PC-9 (cell line): ENCODE measurements at regions not wholly inside any gene's neighbourhood (a gene's known extent, or its start where the extent isn't known, plus 50 kb on each side); places are given as distances from the start of the nearest gene placed in this dataset.

Experiments
- EZH2 ChIP-seq: fragments of 200-600 bp; sonication (generic); IDR thresholded peaks from 2 replicates; pipeline ENCODE4 v1.8.0; 2017; ENCODE audit warnings: antibody characterized with exemption, low read depth
- TF ChIP-seq, protein P1 (sequence below): fragments of 200-600 bp; sonication (generic); conservative IDR thresholded peaks from 2 replicates; pipeline ENCODE4 v1.6.1; 2017; ENCODE audit warnings: mixed run types, antibody characterized with exemption, mild to moderate bottlenecking, moderate library complexity

GRCh38 chr3:81363816-81364215, 397.6 kb downstream of the GBE1 start:
- TF ChIP-seq, protein P1, sequence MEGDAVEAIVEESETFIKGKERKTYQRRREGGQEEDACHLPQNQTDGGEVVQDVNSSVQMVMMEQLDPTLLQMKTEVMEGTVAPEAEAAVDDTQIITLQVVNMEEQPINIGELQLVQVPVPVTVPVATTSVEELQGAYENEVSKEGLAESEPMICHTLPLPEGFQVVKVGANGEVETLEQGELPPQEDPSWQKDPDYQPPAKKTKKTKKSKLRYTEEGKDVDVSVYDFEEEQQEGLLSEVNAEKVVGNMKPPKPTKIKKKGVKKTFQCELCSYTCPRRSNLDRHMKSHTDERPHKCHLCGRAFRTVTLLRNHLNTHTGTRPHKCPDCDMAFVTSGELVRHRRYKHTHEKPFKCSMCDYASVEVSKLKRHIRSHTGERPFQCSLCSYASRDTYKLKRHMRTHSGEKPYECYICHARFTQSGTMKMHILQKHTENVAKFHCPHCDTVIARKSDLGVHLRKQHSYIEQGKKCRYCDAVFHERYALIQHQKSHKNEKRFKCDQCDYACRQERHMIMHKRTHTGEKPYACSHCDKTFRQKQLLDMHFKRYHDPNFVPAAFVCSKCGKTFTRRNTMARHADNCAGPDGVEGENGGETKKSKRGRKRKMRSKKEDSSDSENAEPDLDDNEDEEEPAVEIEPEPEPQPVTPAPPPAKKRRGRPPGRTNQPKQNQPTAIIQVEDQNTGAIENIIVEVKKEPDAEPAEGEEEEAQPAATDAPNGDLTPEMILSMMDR: no peak
- TF ChIP-seq EZH2: no peak
